GM12878 (cell line): ENCODE measurements at regions not wholly inside any gene's neighbourhood (a gene's known extent, or its start where the extent isn't known, plus 50 kb on each side); places are given as distances from the start of the nearest gene placed in this dataset.

Source experiments
- ATAC-seq: fragments of 200-7000 bp; cut with Tn5 transposase; 3 replicates; pipeline ENCODE4 v1.9.1; 2020; ENCODE audit warnings: mild to moderate bottlenecking, moderate library complexity
- BruUV-seq: library from RNA; stranded (reverse); fragments of 400-500 nt; replicated peaks from 2 replicates; lab custom pipeline; 2021; lab: Mats Ljungman, UMichigan
- CTCF ChIA-PET: fragments of 300-600 bp; sonication (Branson Sonifier 250); formaldehyde crosslinking; extraction: SDS; loops from one replicate; lab custom pipeline; 2021; ENCODE audit warnings: inconsistent platforms; lab: Yijun Ruan, JAX
- POLR2A ChIA-PET: fragments of 350-600 bp; formaldehyde crosslinking; extraction: SDS; loops from one replicate; lab custom pipeline; 2021; ENCODE audit warnings: inconsistent platforms; lab: Charles Lee
- RAD21 ChIA-PET: fragments of 300-600 bp; sonication (Branson Sonifier 250); formaldehyde crosslinking; loops from one replicate; lab custom pipeline; 2023; ENCODE audit warnings: antibody characterized with exemption; ENCODE audit not compliant: unreplicated experiment; lab: Charles Lee
- SMC1A ChIA-PET: fragments of 300-600 bp; sonication (Branson Sonifier 250); formaldehyde crosslinking; loops from one replicate; lab custom pipeline; 2023; ENCODE audit not compliant: unreplicated experiment, uncharacterized antibody; lab: Charles Lee
- DNase-seq: peaks from one replicate; pipeline ENCODE4 v3.0.0-alpha.2; 2011; ENCODE audit warnings: low read depth, low spot score
- FAIRE-seq: peaks from 3 replicates; lab custom pipeline; 2011; peaks lifted over from hg19 to GRCh38; lab: Jason Lieb, UNC
- H2AFZ ChIP-seq: 2 replicates; pipeline ENCODE4 v1.6.0; 2011; ENCODE audit warnings: low read depth, low read length, control low read depth; ENCODE audit not compliant: control insufficient read depth
- H3K27ac ChIP-seq: 2 replicates; pipeline ENCODE4 v1.5.1; 2011; ENCODE audit warnings: control low read depth; ENCODE audit not compliant: control insufficient read depth, insufficient read depth
- H3K27me3 ChIP-seq, 2 experiments: replicated peaks in 1 of 2; 2 replicates each; pipeline versions ENCODE4 v1.6.0 to v1.6.1; 2011; ENCODE audit warnings: low read length in 1 of 2; ENCODE audit not compliant: control insufficient read depth in 2 of 2, insufficient read depth in 2 of 2
- H3K36me3 ChIP-seq, 2 experiments: 2 replicates each; pipeline ENCODE4 v1.5.1; 2011; ENCODE audit warnings: low read length in 1 of 2; ENCODE audit not compliant: control insufficient read depth in 2 of 2, insufficient read depth in 2 of 2
- H3K4me1 ChIP-seq: 2 replicates; pipeline ENCODE4 v1.6.1; 2011; ENCODE audit warnings: mild to moderate bottlenecking, low read length, moderate library complexity, mixed read lengths; ENCODE audit not compliant: control insufficient read depth, insufficient read depth
- H3K4me2 ChIP-seq: 2 replicates; pipeline ENCODE4 v1.6.0; 2011; ENCODE audit warnings: control low read depth; ENCODE audit not compliant: control insufficient read depth, insufficient read depth
- H3K4me3 ChIP-seq: fragments of 200-600 bp; sonication (generic); 2 replicates; pipeline ENCODE4 v1.5.1; 2016
- H3K79me2 ChIP-seq: 2 replicates; pipeline ENCODE4 v1.6.0; 2011; ENCODE audit warnings: low read length; ENCODE audit not compliant: control insufficient read depth, insufficient read depth
- H3K9ac ChIP-seq: 2 replicates; pipeline ENCODE4 v1.8.0; 2011; ENCODE audit warnings: low read length, control low read depth, mixed read lengths; ENCODE audit not compliant: control insufficient read depth, insufficient read depth
- H3K9me3 ChIP-seq: replicated peaks from 3 replicates; pipeline ENCODE4 v1.5.1; 2011; ENCODE audit warnings: mild to moderate bottlenecking, low read length; ENCODE audit not compliant: control insufficient read depth, insufficient read depth
- H4K20me1 ChIP-seq: 2 replicates; pipeline ENCODE4 v1.6.0; 2011; ENCODE audit not compliant: control insufficient read depth, insufficient read depth
- EED ChIP-seq: sonication (generic); IDR thresholded peaks from 2 replicates; pipeline ENCODE4 v1.6.1; 2016; ENCODE audit warnings: antibody characterized with exemption, low read depth
- ESRRA ChIP-seq: IDR thresholded peaks from 2 replicates; pipeline ENCODE4 v1.6.1; 2012; ENCODE audit warnings: mild to moderate bottlenecking, low read length, improper control_type of control experiment
- HDGF ChIP-seq: fragments of 450-650 bp; IDR thresholded peaks from 2 replicates; pipeline ENCODE4 v1.6.1; 2016; ENCODE audit warnings: antibody characterized with exemption
- NR2C1 ChIP-seq: fragments of 450-650 bp; IDR thresholded peaks from 2 replicates; pipeline ENCODE4 v1.6.1; 2017; ENCODE audit warnings: antibody characterized with exemption, mild to moderate bottlenecking, moderate library complexity
- POLR2AphosphoS2 ChIP-seq: IDR thresholded peaks from 2 replicates; pipeline ENCODE4 v1.6.1; 2011; ENCODE audit warnings: low read depth, mild to moderate bottlenecking, low read length, improper control_type of control experiment, moderate library complexity
- TCF3 ChIP-seq: IDR thresholded peaks from 2 replicates; pipeline ENCODE4 v1.6.1; 2012; ENCODE audit warnings: low read depth, mild to moderate bottlenecking, low read length, borderline replicate concordance; ENCODE audit not compliant: insufficient read depth
- WGBS: methylation state at CpG from one replicate; pipeline ENCODE4 v1.1.6; 2016; ENCODE audit warnings: low lambda C conversion rate; ENCODE audit not compliant: insufficient replicate concordance, insufficient coverage; ENCODE audit errors: missing lambda C conversion rate; 5-methylcytosine and 5-hydroxymethylcytosine counted together
- in situ Hi-C: fragments of 300-500 bp; cut with MboI; formaldehyde crosslinking; loops from 9 replicates; pipeline ENCODE4 v1.14.3; 2018; ENCODE audit warnings: mixed read lengths
- intact Hi-C: fragments of 100-400 bp; cut with micrococcal nuclease; formaldehyde crosslinking; loops from one replicate; pipeline ENCODE4 v1.14.2; 2022; ENCODE audit not compliant: unreplicated experiment
- TF ChIP-seq, protein P1 (sequence below): fragments of 450-650 bp; formaldehyde crosslinking; IDR thresholded peaks from 2 replicates; pipeline ENCODE4 v1.4.0; 2022; ENCODE audit warnings: mild to moderate bottlenecking, moderate library complexity
- TF ChIP-seq, protein P2 (sequence below): IDR thresholded peaks from 2 replicates; pipeline ENCODE4 v1.6.1; 2011; ENCODE audit warnings: mild to moderate bottlenecking, low read depth, low read length, moderate library complexity; ENCODE audit not compliant: insufficient replicate concordance
- TF ChIP-seq, protein P3 (sequence below): IDR thresholded peaks from 2 replicates; pipeline ENCODE4 v1.6.1; 2011; ENCODE audit warnings: low read depth, mild to moderate bottlenecking, low read length, moderate library complexity, borderline replicate concordance; ENCODE audit errors: extremely low read depth
- TF ChIP-seq, protein P4 (sequence below): IDR thresholded peaks from 2 replicates; pipeline ENCODE4 v1.6.1; 2011; ENCODE audit warnings: borderline replicate concordance, low read depth, mild to moderate bottlenecking, moderate library complexity, mixed read lengths, low read length; ENCODE audit not compliant: insufficient read depth; ENCODE audit errors: extremely low read length

DNA sequence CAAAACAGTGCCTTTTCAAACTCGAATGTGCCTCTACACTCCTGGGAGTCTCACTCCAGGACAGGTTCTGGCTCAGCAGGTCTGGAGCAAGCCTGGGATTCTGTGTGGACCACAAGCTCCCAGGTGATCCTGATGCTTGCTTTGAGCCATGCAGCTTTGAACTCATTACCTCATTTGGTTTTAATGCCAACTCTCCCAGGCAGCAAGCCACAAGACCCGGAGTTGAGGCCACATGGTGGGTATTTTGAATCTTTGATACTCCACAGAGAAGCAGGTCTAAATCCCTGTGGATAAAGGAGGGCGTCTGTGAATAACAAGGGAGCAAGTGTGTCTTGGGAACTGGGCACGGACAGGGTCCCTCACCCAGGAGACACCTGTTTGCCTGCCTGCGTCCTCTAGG, 205.4 kb upstream of the CST7 start (continued):
- TF ChIP-seq, protein P1, sequence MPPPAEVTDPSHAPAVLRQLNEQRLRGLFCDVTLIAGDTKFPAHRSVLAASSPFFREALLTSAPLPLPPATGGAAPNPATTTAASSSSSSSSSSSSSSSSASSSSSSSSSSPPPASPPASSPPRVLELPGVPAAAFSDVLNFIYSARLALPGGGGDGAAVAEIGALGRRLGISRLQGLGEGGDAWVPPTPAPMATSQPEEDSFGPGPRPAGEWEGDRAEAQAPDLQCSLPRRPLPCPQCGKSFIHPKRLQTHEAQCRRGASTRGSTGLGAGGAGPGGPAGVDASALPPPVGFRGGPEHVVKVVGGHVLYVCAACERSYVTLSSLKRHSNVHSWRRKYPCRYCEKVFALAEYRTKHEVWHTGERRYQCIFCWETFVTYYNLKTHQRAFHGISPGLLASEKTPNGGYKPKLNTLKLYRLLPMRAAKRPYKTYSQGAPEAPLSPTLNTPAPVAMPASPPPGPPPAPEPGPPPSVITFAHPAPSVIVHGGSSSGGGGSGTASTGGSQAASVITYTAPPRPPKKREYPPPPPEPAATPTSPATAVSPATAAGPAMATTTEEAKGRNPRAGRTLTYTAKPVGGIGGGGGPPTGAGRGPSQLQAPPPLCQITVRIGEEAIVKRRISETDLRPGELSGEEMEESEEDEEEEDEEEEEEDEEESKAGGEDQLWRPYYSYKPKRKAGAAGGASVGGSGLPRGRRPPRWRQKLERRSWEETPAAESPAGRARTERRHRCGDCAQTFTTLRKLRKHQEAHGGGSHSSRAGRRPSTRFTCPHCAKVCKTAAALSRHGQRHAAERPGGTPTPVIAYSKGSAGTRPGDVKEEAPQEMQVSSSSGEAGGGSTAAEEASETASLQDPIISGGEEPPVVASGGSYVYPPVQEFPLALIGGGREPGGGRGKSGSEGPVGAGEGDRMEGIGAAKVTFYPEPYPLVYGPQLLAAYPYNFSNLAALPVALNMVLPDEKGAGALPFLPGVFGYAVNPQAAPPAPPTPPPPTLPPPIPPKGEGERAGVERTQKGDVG (CRISPR knock-in tag): no peak
- TF ChIP-seq, protein P2, sequence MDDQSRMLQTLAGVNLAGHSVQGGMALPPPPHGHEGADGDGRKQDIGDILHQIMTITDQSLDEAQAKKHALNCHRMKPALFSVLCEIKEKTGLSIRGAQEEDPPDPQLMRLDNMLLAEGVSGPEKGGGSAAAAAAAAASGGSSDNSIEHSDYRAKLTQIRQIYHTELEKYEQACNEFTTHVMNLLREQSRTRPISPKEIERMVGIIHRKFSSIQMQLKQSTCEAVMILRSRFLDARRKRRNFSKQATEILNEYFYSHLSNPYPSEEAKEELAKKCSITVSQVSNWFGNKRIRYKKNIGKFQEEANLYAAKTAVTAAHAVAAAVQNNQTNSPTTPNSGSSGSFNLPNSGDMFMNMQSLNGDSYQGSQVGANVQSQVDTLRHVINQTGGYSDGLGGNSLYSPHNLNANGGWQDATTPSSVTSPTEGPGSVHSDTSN: no peak
- TF ChIP-seq, protein P3, sequence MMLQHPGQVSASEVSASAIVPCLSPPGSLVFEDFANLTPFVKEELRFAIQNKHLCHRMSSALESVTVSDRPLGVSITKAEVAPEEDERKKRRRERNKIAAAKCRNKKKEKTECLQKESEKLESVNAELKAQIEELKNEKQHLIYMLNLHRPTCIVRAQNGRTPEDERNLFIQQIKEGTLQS: no peak

DNA sequence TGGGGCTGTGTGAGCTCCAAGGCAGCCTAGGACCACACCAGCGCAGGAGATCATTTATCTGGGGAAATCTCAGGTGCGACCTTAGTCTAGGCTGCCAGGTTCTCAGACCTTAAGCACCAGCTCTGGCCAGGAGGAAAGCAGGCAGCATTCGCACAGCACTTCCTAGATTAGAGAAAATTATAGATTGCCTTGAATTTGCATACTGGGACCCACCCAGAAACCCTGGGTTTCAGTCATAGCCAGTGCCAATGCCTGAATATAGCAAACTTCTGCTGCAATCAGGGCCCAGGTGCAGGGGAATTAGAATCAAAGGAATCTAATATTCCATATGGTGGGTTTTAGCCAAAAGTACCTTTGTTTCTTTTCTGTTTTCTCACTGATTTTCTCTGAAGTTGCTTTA, 204.3 kb upstream of the CST7 start:
- H3K27ac ChIP-seq: no peak overlapping the region
- SMC1A ChIA-PET: no interaction called here
- no peak overlapping the region for H3K4me2 ChIP-seq
- intact Hi-C loops (no loop called here), in situ Hi-C loops (no loop called here)
- no TSS peak for BruUV-seq
- no peaks in the 10 kb centered on the region for H3K27me3 ChIP-seq
- no peaks in the 10 kb centered on the region for H3K4me1 ChIP-seq
- H3K4me3 ChIP-seq: no peak overlapping the region
- no peak for DNase-seq
- H2AFZ ChIP-seq: no peak overlapping the region
- no peaks in the 10 kb centered on the region for H3K9me3 ChIP-seq
- TF ChIP-seq POLR2AphosphoS2 (no peak), TCF3 (no peak), EED (no peak), ESRRA (no peak), HDGF (no peak), NR2C1 (no peak)
- TF ChIP-seq, protein P4, sequence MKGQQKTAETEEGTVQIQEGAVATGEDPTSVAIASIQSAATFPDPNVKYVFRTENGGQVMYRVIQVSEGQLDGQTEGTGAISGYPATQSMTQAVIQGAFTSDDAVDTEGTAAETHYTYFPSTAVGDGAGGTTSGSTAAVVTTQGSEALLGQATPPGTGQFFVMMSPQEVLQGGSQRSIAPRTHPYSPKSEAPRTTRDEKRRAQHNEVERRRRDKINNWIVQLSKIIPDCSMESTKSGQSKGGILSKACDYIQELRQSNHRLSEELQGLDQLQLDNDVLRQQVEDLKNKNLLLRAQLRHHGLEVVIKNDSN: no peak
- TF ChIP-seq, all 136 proteins: peak for 0
- Histone ChIP-seq H3K79me2 (no peaks in the 10 kb centered on the region), H4K20me1 (no peaks in the 10 kb centered on the region), H3K36me3 (no peaks in the 10 kb centered on the region), H3K9ac (no peak overlapping the region)
- ChIA-PET POLR2A (no interaction called here), RAD21 (no interaction called here), CTCF (no interaction called here)
- FAIRE-seq (no peak), ATAC-seq (no peak)
- 48% methylated on average over 3 of the region's 3 CpGs for WGBS
